ENCODE measurements at regions not wholly inside any gene's neighbourhood (a gene's known extent, or its start where the extent isn't known, plus 50 kb on each side); places are given as distances from the start of the nearest gene placed in this dataset.

- Histone ChIP-seq H3K4me1 (ENCODE audit: control insufficient read depth in 1 of 2, insufficient read depth in 2 of 2, low read depth in 1 of 2, low read length in 1 of 2) (no peaks in the 10 kb centered on the region), H3K9me2 (no peaks in the 10 kb centered on the region), H3K9ac (no peak overlapping the region), H3K27me3 (ENCODE audit: insufficient read depth) (no peaks in the 10 kb centered on the region), H3K4me2 (no peak overlapping the region), H3F3A (replicated peaks; ENCODE audit: insufficient read depth) (no peaks in the 10 kb centered on the region), H2AFZ (ENCODE audit: low read depth) (no peak overlapping the region), H3K27ac (ENCODE audit: low read depth in 2 of 2, low read length in 1 of 2) (no peak overlapping the region), H3K79me2 (ENCODE audit: insufficient read depth) (no peaks in the 10 kb centered on the region), H4K20me1 (ENCODE audit: insufficient read depth) (no peaks in the 10 kb centered on the region), H3K4me3 (ENCODE audit: low read depth in 2 of 2, low read length in 1 of 2) (no peak overlapping the region), H3K36me3 (replicated peaks in 1 of 2; ENCODE audit: control insufficient read depth in 1 of 2, insufficient read depth in 2 of 2, low read length in 1 of 2) (no peaks in the 10 kb centered on the region), H3K9me3 (no peaks in the 10 kb centered on the region)
- no peak for TF ChIP-seq CHD2 (IDR thresholded peaks at IDR 0.05; ENCODE audit: low read length, partially characterized antibody)
- TF ChIP-seq RXRA (IDR thresholded peaks at IDR 0.05; ENCODE audit: borderline replicate concordance, low read depth): no peak
- no peak for TF ChIP-seq JUND (IDR thresholded peaks at IDR 0.05)
- no peak for TF ChIP-seq FOXJ3 (CRISPR knock-in tag; IDR thresholded peaks at IDR 0.05)
- no peak for TF ChIP-seq GATA2 (CRISPR knock-in tag; IDR thresholded peaks at IDR 0.05)
- no peak for TF ChIP-seq MXI1 (IDR thresholded peaks at IDR 0.05; ENCODE audit: low read depth, low read length)
- TF ChIP-seq POLR2AphosphoS5 (IDR thresholded peaks at IDR 0.05; ENCODE audit: low read depth, low read length): no peak
- TF ChIP-seq PBX3 (IDR thresholded peaks at IDR 0.05): no peak
- no peak for TF ChIP-seq RCOR1 (IDR thresholded peaks at IDR 0.05; ENCODE audit: low read length)
- no peak for TF ChIP-seq SMC3 (IDR thresholded peaks at IDR 0.05; ENCODE audit: low read depth, low read length)
- no peak for TF ChIP-seq EZH2phosphoT487 (IDR thresholded peaks at IDR 0.05; ENCODE audit: borderline replicate concordance, low read depth)
- TF ChIP-seq FOXM1 (IDR thresholded peaks at IDR 0.05; ENCODE audit: low read depth): no peak
- no peak for TF ChIP-seq TAF1 (IDR thresholded peaks at IDR 0.05; ENCODE audit: borderline replicate concordance, low read depth, low read length)
- no peak for TF ChIP-seq USF1 (IDR thresholded peaks at IDR 0.05; ENCODE audit: borderline replicate concordance, low read depth)
- no peak for TF ChIP-seq YY1 (IDR thresholded peaks at IDR 0.05; ENCODE audit: low read depth)
- no peak for TF ChIP-seq ELF1 (IDR thresholded peaks at IDR 0.05)
- no peak for TF ChIP-seq REST (IDR thresholded peaks at IDR 0.05; ENCODE audit: low read depth, low read length)
- WGBS (ENCODE audit: low lambda C conversion rate): 11% methylated on average over 5 of the region's 5 CpGs
- DNase-seq: no peak
- CTCF ChIA-PET: no interaction called here
- POLR2A ChIA-PET: no interaction called here
Observed at GRCh38 chr15:95086531-95087252, 855.3 kb downstream of the MCTP2 start.
